ENCODE measurements at regions not wholly inside any gene's neighbourhood (a gene's known extent, or its start where the extent isn't known, plus 50 kb on each side); places are given as distances from the start of the nearest gene placed in this dataset.
"Not testable (repeated sequence)": the region's sequence is repeated elsewhere in the genome, so short reads cannot be mapped to it uniquely, and the experiment has no call there.

DNA sequence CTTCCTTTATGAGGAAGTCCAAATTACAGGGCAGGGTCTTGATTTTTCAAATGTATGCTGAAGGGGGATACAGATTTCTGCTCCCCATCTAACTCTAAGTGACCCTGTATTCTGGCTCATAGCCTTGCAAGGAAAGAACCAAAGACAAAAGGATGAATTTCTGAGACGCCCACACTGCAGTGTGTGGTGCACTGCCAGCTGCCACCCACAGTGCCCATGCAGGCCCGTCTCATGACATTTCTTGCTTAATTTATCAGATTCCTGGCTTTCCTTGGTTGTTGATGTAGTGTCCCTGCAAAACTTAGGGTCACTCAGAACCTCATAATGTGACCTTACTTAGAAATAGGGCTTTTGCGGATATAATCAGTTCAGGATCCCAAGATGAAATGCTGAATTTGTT lies 68.0 kb downstream of the CBLN4 start:
- no peaks in the 10 kb centered on the region for H3K27me3 ChIP-seq
- H3K27ac ChIP-seq = no peak overlapping the region
- intact Hi-C loops (cut with DNase I) = no loop called here
- H3K4me1 ChIP-seq (ENCODE audit: insufficient read depth) = no peaks in the 10 kb centered on the region
- H3K9me3 ChIP-seq = no peaks in the 10 kb centered on the region
- TF ChIP-seq POLR2A (IDR thresholded peaks at IDR 0.05) = no peak
- TF ChIP-seq EP300 (IDR thresholded peaks at IDR 0.05) = no peak
- TF ChIP-seq, protein P1, sequence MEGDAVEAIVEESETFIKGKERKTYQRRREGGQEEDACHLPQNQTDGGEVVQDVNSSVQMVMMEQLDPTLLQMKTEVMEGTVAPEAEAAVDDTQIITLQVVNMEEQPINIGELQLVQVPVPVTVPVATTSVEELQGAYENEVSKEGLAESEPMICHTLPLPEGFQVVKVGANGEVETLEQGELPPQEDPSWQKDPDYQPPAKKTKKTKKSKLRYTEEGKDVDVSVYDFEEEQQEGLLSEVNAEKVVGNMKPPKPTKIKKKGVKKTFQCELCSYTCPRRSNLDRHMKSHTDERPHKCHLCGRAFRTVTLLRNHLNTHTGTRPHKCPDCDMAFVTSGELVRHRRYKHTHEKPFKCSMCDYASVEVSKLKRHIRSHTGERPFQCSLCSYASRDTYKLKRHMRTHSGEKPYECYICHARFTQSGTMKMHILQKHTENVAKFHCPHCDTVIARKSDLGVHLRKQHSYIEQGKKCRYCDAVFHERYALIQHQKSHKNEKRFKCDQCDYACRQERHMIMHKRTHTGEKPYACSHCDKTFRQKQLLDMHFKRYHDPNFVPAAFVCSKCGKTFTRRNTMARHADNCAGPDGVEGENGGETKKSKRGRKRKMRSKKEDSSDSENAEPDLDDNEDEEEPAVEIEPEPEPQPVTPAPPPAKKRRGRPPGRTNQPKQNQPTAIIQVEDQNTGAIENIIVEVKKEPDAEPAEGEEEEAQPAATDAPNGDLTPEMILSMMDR (IDR thresholded peaks at IDR 0.05) = no peak
- DNase-seq = no peak
- no peak overlapping the region for H3K4me3 ChIP-seq
- H3K36me3 ChIP-seq = no peaks in the 10 kb centered on the region
- WGBS, 3 donors = 93 to 94% (median 94%) methylated on average over 3 of the region's 3 CpGs

GRCh38 chr20:55936209-55936595 lies 69.1 kb downstream of the CBLN4 start:
- H3K9me3 ChIP-seq = no peaks in the 10 kb centered on the region
- no peak overlapping the region for H3K4me3 ChIP-seq
- no peak overlapping the region for H3K27ac ChIP-seq
- DNase-seq = no peak
- WGBS, 3 donors = 5 to 24% (median 5%) methylated on average over 2 of the region's 2 CpGs
- H3K27me3 ChIP-seq = no peaks in the 10 kb centered on the region
- H3K4me1 ChIP-seq (ENCODE audit: insufficient read depth) = no peaks in the 10 kb centered on the region
- intact Hi-C loops (cut with DNase I) = no loop called here
- no peaks in the 10 kb centered on the region for H3K36me3 ChIP-seq
- no peak for TF ChIP-seq EP300 (IDR thresholded peaks at IDR 0.05)
- TF ChIP-seq, protein P1 (IDR thresholded peaks at IDR 0.05) = no peak
- no peak for TF ChIP-seq POLR2A (IDR thresholded peaks at IDR 0.05)

DNA sequence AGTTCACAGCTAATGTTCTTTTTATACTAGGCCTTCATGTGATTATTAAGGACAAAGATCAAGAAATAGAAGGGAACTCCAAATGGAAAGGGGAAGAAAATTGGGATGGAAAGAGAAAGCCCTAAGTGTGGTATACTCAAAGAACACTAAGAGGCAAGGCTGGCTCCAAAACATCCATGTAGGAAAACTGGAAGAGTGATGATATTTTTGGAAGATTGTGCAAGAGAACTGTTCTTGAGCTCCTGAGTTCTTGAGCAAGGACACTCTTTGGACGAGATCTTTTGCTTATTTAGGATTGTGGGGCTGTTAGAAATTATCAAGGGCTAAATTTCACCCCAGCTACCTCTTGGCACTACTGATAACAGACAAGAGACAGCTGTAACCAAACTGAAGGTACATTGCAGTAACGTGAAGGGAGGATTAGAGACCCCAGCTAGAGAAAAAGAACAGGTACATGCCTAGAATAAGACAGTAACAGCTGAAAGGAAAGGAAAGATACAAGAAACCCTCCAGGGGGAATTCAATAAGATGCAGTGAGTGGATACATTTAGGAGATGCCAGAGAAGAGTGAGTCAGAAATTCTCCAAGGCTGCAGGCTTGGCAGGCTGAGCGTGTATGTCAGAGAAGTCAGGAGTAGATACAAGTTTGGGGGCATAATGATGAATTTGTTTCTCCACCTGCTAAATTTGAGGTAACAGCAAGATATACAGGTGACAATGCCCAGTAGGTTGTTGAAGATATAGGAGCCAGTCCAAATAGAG lies 69.7 kb downstream of the CBLN4 start:
- Histone ChIP-seq H3K27me3 (no peaks in the 10 kb centered on the region), H3K4me1 (ENCODE audit: insufficient read depth) (no peaks in the 10 kb centered on the region), H3K27ac (no peak overlapping the region), H3K36me3 (no peaks in the 10 kb centered on the region), H3K9me3 (no peaks in the 10 kb centered on the region), H3K4me3 (no peak overlapping the region)
- intact Hi-C loops (cut with DNase I) = no loop called here
- 6 to 11% (median 10%) methylated on average over 3 of the region's 3 CpGs for WGBS, 3 donors
- TF ChIP-seq EP300 (IDR thresholded peaks at IDR 0.05) (no peak), POLR2A (IDR thresholded peaks at IDR 0.05) (no peak)
- TF ChIP-seq, protein P1 (IDR thresholded peaks at IDR 0.05) = no peak
- DNase-seq = peak; percentile 27 to 54 (median 36)

- DNase-seq = no peak
- Histone ChIP-seq H3K4me1 (ENCODE audit: insufficient read depth) (no peaks in the 10 kb centered on the region), H3K27me3 (no peaks in the 10 kb centered on the region), H3K9me3 (no peaks in the 10 kb centered on the region), H3K4me3 (no peak overlapping the region), H3K27ac (no peak overlapping the region), H3K36me3 (no peaks in the 10 kb centered on the region)
- TF ChIP-seq, protein P1 (IDR thresholded peaks at IDR 0.05) = no peak
- TF ChIP-seq EP300 (IDR thresholded peaks at IDR 0.05) = no peak
- no peak for TF ChIP-seq POLR2A (IDR thresholded peaks at IDR 0.05)
- 61 to 69% (median 63%) methylated on average over 2 of the region's 2 CpGs for WGBS, 3 donors
- intact Hi-C loops (cut with DNase I) = no loop called here
Measured at GRCh38 chr20:55934146-55934545, 71.2 kb downstream of the CBLN4 start.

DNA sequence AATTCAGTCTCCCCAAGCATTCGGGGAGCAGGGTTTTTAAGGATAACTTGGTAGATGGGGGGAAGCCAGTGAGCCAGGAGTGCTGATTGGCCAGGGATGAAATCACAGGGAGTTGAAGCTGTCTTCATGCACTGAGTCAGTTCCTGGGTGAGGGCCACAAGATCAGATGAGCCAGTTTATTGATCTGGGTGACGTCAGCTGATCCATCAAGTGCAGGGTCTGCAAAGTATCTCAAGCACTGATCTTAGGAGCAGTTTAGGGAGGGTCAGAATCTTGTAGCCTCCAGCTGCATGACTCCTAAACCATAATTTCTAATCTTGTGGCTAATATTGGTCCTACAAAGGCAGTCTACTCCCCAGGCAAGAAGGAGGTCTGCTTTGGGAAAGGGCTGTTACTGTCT lies 74.4 kb downstream of the CBLN4 start:
- intact Hi-C loops (cut with DNase I); DNase-seq; H3K27me3 ChIP-seq; H3K9me3 ChIP-seq; H3K27ac ChIP-seq; H3K4me1 ChIP-seq (ENCODE audit: insufficient read depth); H3K4me3 ChIP-seq; H3K36me3 ChIP-seq: not testable (repeated sequence)
- WGBS, 3 donors = 80 to 88% (median 86%) methylated on average over 2 of the region's 2 CpGs
